BJ (cell line): ENCODE measurements at regions not wholly inside any gene's neighbourhood (a gene's known extent, or its start where the extent isn't known, plus 50 kb on each side); places are given as distances from the start of the nearest gene placed in this dataset.
"Not testable (repeated sequence)": the region's sequence is repeated elsewhere in the genome, so short reads cannot be mapped to it uniquely, and the experiment has no call there.

Experiments
- CTCF ChIA-PET: fragments of 350-600 bp; formaldehyde crosslinking; extraction: SDS; loops from one replicate; lab custom pipeline; 2021; ENCODE audit warnings: antibody characterized with exemption, inconsistent platforms; lab: Yijun Ruan, JAX
- POLR2A ChIA-PET: fragments of 300-600 bp; sonication (Branson Sonifier 250); formaldehyde crosslinking; extraction: SDS; loops from one replicate; lab custom pipeline; 2021; ENCODE audit warnings: antibody characterized with exemption; lab: Charles Lee
- DNase-seq: peaks from one replicate; pipeline ENCODE4 v3.0.0-alpha.2; 2011; ENCODE audit warnings: low read depth
- H3K27me3 ChIP-seq: 2 replicates; pipeline ENCODE4 v1.6.0; 2011; ENCODE audit warnings: low read length; ENCODE audit not compliant: control insufficient read depth, insufficient read depth
- H3K36me3 ChIP-seq: 2 replicates; pipeline ENCODE4 v1.5.1; 2011; ENCODE audit warnings: low read length; ENCODE audit not compliant: control insufficient read depth, insufficient read depth
- H3K4me3 ChIP-seq: 2 replicates; pipeline ENCODE4 v1.5.1; 2011; ENCODE audit warnings: low read depth, mild to moderate bottlenecking, control low read depth, low read length
- TF ChIP-seq, protein P1 (sequence below): IDR thresholded peaks from 2 replicates; pipeline ENCODE4 v1.5.1; 2011; ENCODE audit warnings: low read depth, mild to moderate bottlenecking, control low read depth, inconsistent platforms, low read length, moderate library complexity; ENCODE audit not compliant: insufficient read depth

- no peak overlapping the region for H3K4me3 ChIP-seq
- ChIA-PET POLR2A (no interaction called here), CTCF (interaction anchor here (0.6 kb wide), 1 partner anchor 1783 kb away, joined by 4 read pairs; no protein-coding TSS in a partner anchor)
- no peak for DNase-seq
- H3K27me3 ChIP-seq, result no peaks in the 10 kb centered on the region
- no peaks in the 10 kb centered on the region for H3K36me3 ChIP-seq
- TF ChIP-seq, protein P1, sequence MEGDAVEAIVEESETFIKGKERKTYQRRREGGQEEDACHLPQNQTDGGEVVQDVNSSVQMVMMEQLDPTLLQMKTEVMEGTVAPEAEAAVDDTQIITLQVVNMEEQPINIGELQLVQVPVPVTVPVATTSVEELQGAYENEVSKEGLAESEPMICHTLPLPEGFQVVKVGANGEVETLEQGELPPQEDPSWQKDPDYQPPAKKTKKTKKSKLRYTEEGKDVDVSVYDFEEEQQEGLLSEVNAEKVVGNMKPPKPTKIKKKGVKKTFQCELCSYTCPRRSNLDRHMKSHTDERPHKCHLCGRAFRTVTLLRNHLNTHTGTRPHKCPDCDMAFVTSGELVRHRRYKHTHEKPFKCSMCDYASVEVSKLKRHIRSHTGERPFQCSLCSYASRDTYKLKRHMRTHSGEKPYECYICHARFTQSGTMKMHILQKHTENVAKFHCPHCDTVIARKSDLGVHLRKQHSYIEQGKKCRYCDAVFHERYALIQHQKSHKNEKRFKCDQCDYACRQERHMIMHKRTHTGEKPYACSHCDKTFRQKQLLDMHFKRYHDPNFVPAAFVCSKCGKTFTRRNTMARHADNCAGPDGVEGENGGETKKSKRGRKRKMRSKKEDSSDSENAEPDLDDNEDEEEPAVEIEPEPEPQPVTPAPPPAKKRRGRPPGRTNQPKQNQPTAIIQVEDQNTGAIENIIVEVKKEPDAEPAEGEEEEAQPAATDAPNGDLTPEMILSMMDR, result no peak
These were observed 387.9 kb downstream of the MAT2B start for GRCh38 chr5:163893281-163893680.

- DNase-seq, result no peak
- TF ChIP-seq, protein P1, result no peak
- Histone ChIP-seq H3K4me3 (no peak overlapping the region), H3K27me3 (no peaks in the 10 kb centered on the region), H3K36me3 (no peaks in the 10 kb centered on the region)
- ChIA-PET POLR2A (no interaction called here), CTCF (no interaction called here)
These were observed 389.2 kb downstream of the MAT2B start for GRCh38 chr5:163894645-163895044.

- Histone ChIP-seq H3K4me3 (no peak overlapping the region), H3K27me3 (no peaks in the 10 kb centered on the region), H3K36me3 (no peaks in the 10 kb centered on the region)
- CTCF ChIA-PET, result interaction anchor here (0.8 kb wide), 1 partner anchor 10 kb away, joined by 3 read pairs; no protein-coding TSS in a partner anchor
- POLR2A ChIA-PET, result no interaction called here
- TF ChIP-seq, protein P1, result no peak
- no peak for DNase-seq
These were observed 393.5 kb downstream of the MAT2B start for GRCh38 chr5:163898873-163899272.

DNA sequence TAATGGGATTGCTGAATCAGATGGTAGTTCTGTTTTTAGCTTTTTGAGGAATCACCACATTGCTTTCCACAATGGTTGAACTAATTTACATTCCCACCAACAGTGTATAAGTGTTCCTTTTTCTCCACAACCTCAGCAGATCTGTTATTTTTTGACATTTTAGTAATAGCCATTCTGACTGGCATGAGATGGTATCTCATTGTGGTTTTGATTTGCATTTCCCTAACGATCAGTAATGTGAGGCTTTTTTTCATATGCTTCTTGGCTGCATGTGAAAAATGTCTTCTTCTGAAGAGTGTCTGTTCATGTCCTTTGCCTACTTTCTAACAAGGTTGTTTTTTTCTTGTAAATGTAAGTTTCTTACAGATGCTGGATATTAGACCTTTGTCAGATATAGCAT lies 402.4 kb downstream of the MAT2B start:
- CTCF ChIA-PET, H3K36me3 ChIP-seq, H3K4me3 ChIP-seq, POLR2A ChIA-PET, DNase-seq, H3K27me3 ChIP-seq: not testable (repeated sequence)

- TF ChIP-seq, protein P1, result no peak
- ChIA-PET POLR2A (no interaction called here), CTCF (no interaction called here)
- Histone ChIP-seq H3K36me3 (no peaks in the 10 kb centered on the region), H3K4me3 (no peak overlapping the region), H3K27me3 (no peaks in the 10 kb centered on the region)
- DNase-seq, result no peak
These were observed 402.8 kb downstream of the MAT2B start for GRCh38 chr5:163908253-163908652.

DNA sequence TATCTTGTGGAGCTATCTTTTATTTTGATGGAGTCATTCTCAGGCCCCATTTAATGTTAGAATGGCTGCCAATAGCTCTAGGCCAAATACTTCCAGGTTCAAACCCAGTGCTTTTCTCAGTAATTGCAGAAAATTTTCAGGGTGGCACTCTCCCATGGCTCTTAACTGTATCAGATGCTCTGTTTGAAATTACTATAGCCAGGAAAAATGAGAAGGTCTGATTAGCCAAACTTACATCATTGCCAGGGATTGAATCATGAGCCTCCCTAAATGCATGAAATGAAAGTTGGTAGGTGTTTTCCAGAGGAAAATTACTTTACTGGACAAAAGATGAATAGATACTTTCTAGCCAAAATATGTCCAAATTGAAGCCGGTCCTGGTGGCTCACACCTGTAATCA lies 404.8 kb downstream of the MAT2B start:
- ChIA-PET POLR2A (no interaction called here), CTCF (no interaction called here)
- TF ChIP-seq, protein P1, result no peak
- Histone ChIP-seq H3K4me3 (no peak overlapping the region), H3K36me3 (no peaks in the 10 kb centered on the region), H3K27me3 (no peaks in the 10 kb centered on the region)
- DNase-seq, result no peak
